A673 (cell line): ENCODE measurements at regions not wholly inside any gene's neighbourhood (a gene's known extent, or its start where the extent isn't known, plus 50 kb on each side); places are given as distances from the start of the nearest gene placed in this dataset.

Source experiments
- EZH2 ChIP-seq: fragments of 200-600 bp; sonication (generic); IDR thresholded peaks from 2 replicates; pipeline ENCODE4 v1.6.1; 2017; ENCODE audit warnings: borderline replicate concordance, low read depth, mild to moderate bottlenecking, mixed read lengths, antibody characterized with exemption, low read length; ENCODE audit not compliant: poor library complexity, severe bottlenecking
- TF ChIP-seq, protein P1 (sequence below): fragments of 300-800, 200-600 bp; sonication (generic); conservative IDR thresholded peaks from 2 replicates; pipeline ENCODE4 v1.5.1; 2017; ENCODE audit warnings: low read depth, mild to moderate bottlenecking, antibody characterized with exemption, low read length, moderate library complexity, mixed read lengths

DNA sequence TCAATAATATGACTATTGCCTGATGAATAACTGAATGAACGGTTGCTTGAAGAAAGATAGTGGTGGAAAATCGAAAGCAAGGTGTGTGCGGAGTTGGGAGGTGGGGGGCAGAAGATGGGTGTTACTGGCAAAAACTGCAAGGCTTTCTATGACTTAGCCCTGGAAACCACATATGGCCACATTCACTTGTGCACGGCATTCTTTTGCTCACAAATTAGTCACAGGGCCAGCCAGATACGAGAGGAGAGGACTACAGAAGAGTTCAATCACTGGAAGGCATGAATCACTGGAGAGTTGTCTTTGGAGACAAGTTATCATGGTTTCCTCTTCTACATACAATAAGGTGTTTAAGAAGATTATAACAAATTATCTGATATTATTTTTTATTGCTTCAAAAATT is 626.5 kb upstream of the CPEB2 start:
- TF ChIP-seq, protein P1, sequence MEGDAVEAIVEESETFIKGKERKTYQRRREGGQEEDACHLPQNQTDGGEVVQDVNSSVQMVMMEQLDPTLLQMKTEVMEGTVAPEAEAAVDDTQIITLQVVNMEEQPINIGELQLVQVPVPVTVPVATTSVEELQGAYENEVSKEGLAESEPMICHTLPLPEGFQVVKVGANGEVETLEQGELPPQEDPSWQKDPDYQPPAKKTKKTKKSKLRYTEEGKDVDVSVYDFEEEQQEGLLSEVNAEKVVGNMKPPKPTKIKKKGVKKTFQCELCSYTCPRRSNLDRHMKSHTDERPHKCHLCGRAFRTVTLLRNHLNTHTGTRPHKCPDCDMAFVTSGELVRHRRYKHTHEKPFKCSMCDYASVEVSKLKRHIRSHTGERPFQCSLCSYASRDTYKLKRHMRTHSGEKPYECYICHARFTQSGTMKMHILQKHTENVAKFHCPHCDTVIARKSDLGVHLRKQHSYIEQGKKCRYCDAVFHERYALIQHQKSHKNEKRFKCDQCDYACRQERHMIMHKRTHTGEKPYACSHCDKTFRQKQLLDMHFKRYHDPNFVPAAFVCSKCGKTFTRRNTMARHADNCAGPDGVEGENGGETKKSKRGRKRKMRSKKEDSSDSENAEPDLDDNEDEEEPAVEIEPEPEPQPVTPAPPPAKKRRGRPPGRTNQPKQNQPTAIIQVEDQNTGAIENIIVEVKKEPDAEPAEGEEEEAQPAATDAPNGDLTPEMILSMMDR: no peak
- no peak for TF ChIP-seq EZH2
